GM23338 (cell line): ENCODE measurements at regions not wholly inside any gene's neighbourhood (a gene's known extent, or its start where the extent isn't known, plus 50 kb on each side); places are given as distances from the start of the nearest gene placed in this dataset.

Experiments
- ATAC-seq: fragments of 200-7000 bp; cut with Tn5 transposase; 3 replicates; pipeline ENCODE4 v1.9.1; 2020
- DNase-seq: peaks from one replicate; pipeline ENCODE4 v3.0.0-alpha.2; 2015; ENCODE audit warnings: low spot score
- H2AFZ ChIP-seq: fragments of 200-600 bp; sonication (generic); 2 replicates; pipeline ENCODE4 v1.8.0; 2016; ENCODE audit warnings: antibody characterized with exemption, mild to moderate bottlenecking, moderate library complexity
- H3F3A ChIP-seq: fragments of 200-600 bp; sonication (generic); replicated peaks from 2 replicates; pipeline ENCODE4 v1.8.0; 2017; ENCODE audit warnings: antibody characterized with exemption, mixed run types, low read depth
- H3K27ac ChIP-seq: fragments of 200-600 bp; sonication (generic); 2 replicates; pipeline ENCODE4 v1.6.1; 2016; ENCODE audit warnings: low read depth
- H3K27me3 ChIP-seq: fragments of 200-600 bp; sonication (generic); 2 replicates; pipeline ENCODE4 v1.8.0; 2016; ENCODE audit warnings: mild to moderate bottlenecking, mixed run types, moderate library complexity; ENCODE audit not compliant: insufficient read depth
- H3K36me3 ChIP-seq: fragments of 200-600 bp; sonication (generic); 2 replicates; pipeline ENCODE4 v1.8.0; 2016; ENCODE audit warnings: mild to moderate bottlenecking; ENCODE audit not compliant: insufficient read depth
- H3K4me1 ChIP-seq: fragments of 200-600 bp; sonication (generic); 2 replicates; pipeline ENCODE4 v1.8.0; 2016; ENCODE audit warnings: mild to moderate bottlenecking, moderate library complexity; ENCODE audit not compliant: insufficient read depth
- H3K4me2 ChIP-seq: fragments of 200-600 bp; sonication (generic); 2 replicates; pipeline ENCODE4 v1.7.1; 2017; ENCODE audit warnings: mixed run types
- H3K4me3 ChIP-seq: fragments of 200-600 bp; sonication (generic); 2 replicates; pipeline ENCODE4 v1.6.1; 2016; ENCODE audit warnings: mixed run types
- H3K79me2 ChIP-seq: fragments of 200-600 bp; sonication (generic); replicated peaks from 2 replicates; pipeline ENCODE4 v1.8.0; 2017; ENCODE audit warnings: mild to moderate bottlenecking; ENCODE audit not compliant: insufficient read depth
- H3K9me2 ChIP-seq: fragments of 200-600 bp; sonication (generic); 2 replicates; pipeline ENCODE4 v1.8.0; 2017; ENCODE audit not compliant: insufficient read depth
- H4K20me1 ChIP-seq: fragments of 200-600 bp; sonication (generic); replicated peaks from 2 replicates; pipeline ENCODE4 v1.8.0; 2017; ENCODE audit warnings: mild to moderate bottlenecking; ENCODE audit not compliant: insufficient read depth
- H3K27ac Mint-ChIP-seq: 2 replicates; pipeline ENCODE4 v1.8.0; 2020; ENCODE audit warnings: inconsistent platforms, mild to moderate bottlenecking, moderate library complexity, mixed read lengths
- H3K27me3 Mint-ChIP-seq: 3 replicates; pipeline ENCODE4 v1.8.0; 2022; ENCODE audit warnings: low read depth, mild to moderate bottlenecking, moderate library complexity, mixed read lengths, inconsistent platforms; ENCODE audit not compliant: insufficient read depth, poor library complexity
- H3K36me3 Mint-ChIP-seq: 3 replicates; pipeline ENCODE4 v1.8.0; 2021; ENCODE audit warnings: low read depth, mild to moderate bottlenecking, inconsistent platforms, moderate library complexity, mixed read lengths
- H3K4me1 Mint-ChIP-seq: 3 replicates; pipeline ENCODE4 v1.8.0; 2020; ENCODE audit warnings: mild to moderate bottlenecking, inconsistent platforms, mixed read lengths
- H3K4me3 Mint-ChIP-seq: 3 replicates; pipeline ENCODE4 v1.8.0; 2021; ENCODE audit warnings: moderate library complexity, mild to moderate bottlenecking, inconsistent platforms, mixed read lengths
- H3K9me3 Mint-ChIP-seq: 3 replicates; pipeline ENCODE4 v1.8.0; 2020; ENCODE audit warnings: moderate library complexity, mild to moderate bottlenecking, inconsistent platforms, mixed read lengths
- CREB1 ChIP-seq: fragments of 250-450 bp; sonication (Bioruptor Pico); IDR thresholded peaks from 2 replicates; pipeline ENCODE4 v1.5.0; 2020; ENCODE audit warnings: low read depth, mild to moderate bottlenecking, moderate library complexity
- ETS1 ChIP-seq: IDR thresholded peaks from 2 replicates; pipeline ENCODE4 v1.6.1; 2016; ENCODE audit warnings: antibody characterized with exemption
- EZH2 ChIP-seq: fragments of 200-600 bp; sonication (generic); IDR thresholded peaks from one replicate; pipeline ENCODE4 v1.8.0; 2017; ENCODE audit warnings: antibody characterized with exemption, mild to moderate bottlenecking, low read depth; ENCODE audit not compliant: unreplicated experiment
- EZH2phosphoT487 ChIP-seq: fragments of 200-600 bp; sonication (generic); IDR thresholded peaks from one replicate; pipeline ENCODE4 v1.8.1; 2018; ENCODE audit warnings: antibody characterized with exemption; ENCODE audit not compliant: unreplicated experiment
- JUNB ChIP-seq: IDR thresholded peaks from one replicate; pipeline ENCODE4 v1.6.1; 2016; ENCODE audit warnings: antibody characterized with exemption; ENCODE audit not compliant: unreplicated experiment
- NANOG ChIP-seq: IDR thresholded peaks from 2 replicates; pipeline ENCODE4 v1.6.1; 2016; ENCODE audit warnings: antibody characterized with exemption, borderline replicate concordance
- POLR2AphosphoS5 ChIP-seq: IDR thresholded peaks from 2 replicates; pipeline ENCODE4 v1.6.1; 2016; ENCODE audit warnings: antibody characterized with exemption, low read depth
- REST ChIP-seq: IDR thresholded peaks from one replicate; pipeline ENCODE4 v1.6.1; 2018; ENCODE audit warnings: antibody characterized with exemption; ENCODE audit not compliant: unreplicated experiment
- STAT1 ChIP-seq: IDR thresholded peaks from one replicate; pipeline ENCODE4 v1.6.1; 2016; ENCODE audit warnings: antibody characterized with exemption; ENCODE audit not compliant: unreplicated experiment
- ZNF114 ChIP-seq: fragments of 250-450 bp; sonication (Bioruptor Pico); IDR thresholded peaks from 2 replicates; pipeline ENCODE4 v1.5.0; 2020; ENCODE audit warnings: mild to moderate bottlenecking, moderate library complexity
- ZNF331 ChIP-seq: fragments of 250-450 bp; sonication (Bioruptor Pico); IDR thresholded peaks from 2 replicates; pipeline ENCODE4 v1.5.0; 2020; ENCODE audit warnings: low read depth, mild to moderate bottlenecking, moderate library complexity
- ZNF462 ChIP-seq: fragments of 250-450 bp; sonication (Bioruptor Pico); IDR thresholded peaks from 2 replicates; pipeline ENCODE4 v1.5.0; 2020; ENCODE audit warnings: mild to moderate bottlenecking, moderate library complexity
- TF ChIP-seq, protein P1 (sequence below), 2 experiments: fragments of 200-600 bp in 1 of 2; sonication (generic) in 1 of 2; conservative IDR thresholded peaks; 2 replicates each; pipeline versions ENCODE4 v1.5.1 to v1.6.1; 2016 to 2017; ENCODE audit warnings: antibody characterized with exemption in 2 of 2, low read depth in 2 of 2, mild to moderate bottlenecking in 2 of 2, moderate library complexity in 1 of 2

DNA sequence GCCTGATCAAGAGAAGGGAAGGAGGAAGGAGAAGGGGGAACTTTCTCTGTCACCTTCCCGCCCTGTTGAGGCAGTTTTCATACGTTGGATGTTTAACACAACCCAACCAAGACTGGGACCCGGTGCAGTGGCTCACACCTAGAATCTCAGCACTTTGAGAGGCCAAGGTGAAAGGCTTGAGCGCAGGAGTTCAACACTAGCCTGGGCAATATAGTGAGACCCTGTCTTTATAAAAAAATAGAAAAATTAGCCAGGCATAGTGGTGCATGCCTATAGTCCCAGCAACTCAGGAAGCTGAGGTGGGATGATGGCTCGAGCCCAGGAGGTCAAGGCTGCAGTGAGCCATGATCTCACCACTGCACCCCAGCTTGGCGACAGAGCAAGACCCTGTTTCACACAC is 59.4 kb upstream of the PEG3 start:
- ATAC-seq = no peak

More for the DNA sequence above, 59.4 kb upstream of the PEG3 start:
- Mint-ChIP-seq H3K27me3 (peaks cover 7% of the 10 kb centered on the region), H3K36me3 (peaks cover 32% of the 10 kb centered on the region), H3K27ac (no peak overlapping the region), H3K4me1 (no peaks in the 10 kb centered on the region), H3K4me3 (no peak overlapping the region), H3K9me3 (peaks cover 96% of the 10 kb centered on the region)
- DNase-seq = no peak
- no peak overlapping the region for H3K4me3 ChIP-seq
- H3K4me2 ChIP-seq = no peak overlapping the region
- H3F3A ChIP-seq = no peaks in the 10 kb centered on the region
- no peaks in the 10 kb centered on the region for H4K20me1 ChIP-seq
- no peaks in the 10 kb centered on the region; the same call in 1 of the 2 replicates for H3K36me3 ChIP-seq
- no peak overlapping the region for H2AFZ ChIP-seq
- no peaks in the 10 kb centered on the region for H3K4me1 ChIP-seq
- no peaks in the 10 kb centered on the region for H3K27me3 ChIP-seq
- H3K9me2 ChIP-seq = no peaks in the 10 kb centered on the region
- TF ChIP-seq JUNB (no peak), EZH2phosphoT487 (no peak), ZNF331 (CRISPR knock-in tag) (no peak), POLR2AphosphoS5 (no peak), STAT1 (no peak), ZNF462 (CRISPR knock-in tag) (no peak), ETS1 (no peak), CREB1 (CRISPR knock-in tag) (no peak), EZH2 (no peak), NANOG (no peak), ZNF114 (CRISPR knock-in tag) (no peak), REST (no peak)
- TF ChIP-seq, protein P1, sequence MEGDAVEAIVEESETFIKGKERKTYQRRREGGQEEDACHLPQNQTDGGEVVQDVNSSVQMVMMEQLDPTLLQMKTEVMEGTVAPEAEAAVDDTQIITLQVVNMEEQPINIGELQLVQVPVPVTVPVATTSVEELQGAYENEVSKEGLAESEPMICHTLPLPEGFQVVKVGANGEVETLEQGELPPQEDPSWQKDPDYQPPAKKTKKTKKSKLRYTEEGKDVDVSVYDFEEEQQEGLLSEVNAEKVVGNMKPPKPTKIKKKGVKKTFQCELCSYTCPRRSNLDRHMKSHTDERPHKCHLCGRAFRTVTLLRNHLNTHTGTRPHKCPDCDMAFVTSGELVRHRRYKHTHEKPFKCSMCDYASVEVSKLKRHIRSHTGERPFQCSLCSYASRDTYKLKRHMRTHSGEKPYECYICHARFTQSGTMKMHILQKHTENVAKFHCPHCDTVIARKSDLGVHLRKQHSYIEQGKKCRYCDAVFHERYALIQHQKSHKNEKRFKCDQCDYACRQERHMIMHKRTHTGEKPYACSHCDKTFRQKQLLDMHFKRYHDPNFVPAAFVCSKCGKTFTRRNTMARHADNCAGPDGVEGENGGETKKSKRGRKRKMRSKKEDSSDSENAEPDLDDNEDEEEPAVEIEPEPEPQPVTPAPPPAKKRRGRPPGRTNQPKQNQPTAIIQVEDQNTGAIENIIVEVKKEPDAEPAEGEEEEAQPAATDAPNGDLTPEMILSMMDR (conservative IDR thresholded peaks at IDR 0.05; ENCODE audit: low read depth in 2 of 2) = no peak
- H3K79me2 ChIP-seq = no peaks in the 10 kb centered on the region
- no peak overlapping the region for H3K27ac ChIP-seq
